Right lobe of liver (tissue), 4 donors: ENCODE measurements at regions not wholly inside any gene's neighbourhood (a gene's known extent, or its start where the extent isn't known, plus 50 kb on each side); places are given as distances from the start of the nearest gene placed in this dataset.

ENCODE experiments used
- CTCF ChIP-seq, 4 donors: fragments of 200-600 bp in 3 of 4; fragments of 450-650 bp in 1 of 4; IDR thresholded peaks; one replicate each; pipeline versions ENCODE4 v1.5.1 to v1.8.0; 2016 to 2022; ENCODE audit warnings: antibody characterized with exemption in 4 of 4, mild to moderate bottlenecking in 2 of 4
- POLR2A ChIP-seq: fragments of 450-650 bp; IDR thresholded peaks from one replicate; pipeline ENCODE4 v1.6.1; 2017; ENCODE audit warnings: antibody characterized with exemption, mild to moderate bottlenecking
- donor health status: DM: no; HTN: no; CAD: no.
- donor health status: DM: no; HTN: no; CAD: no.
- donor health status: DM: no; HTN: yes; CAD: no.

DNA sequence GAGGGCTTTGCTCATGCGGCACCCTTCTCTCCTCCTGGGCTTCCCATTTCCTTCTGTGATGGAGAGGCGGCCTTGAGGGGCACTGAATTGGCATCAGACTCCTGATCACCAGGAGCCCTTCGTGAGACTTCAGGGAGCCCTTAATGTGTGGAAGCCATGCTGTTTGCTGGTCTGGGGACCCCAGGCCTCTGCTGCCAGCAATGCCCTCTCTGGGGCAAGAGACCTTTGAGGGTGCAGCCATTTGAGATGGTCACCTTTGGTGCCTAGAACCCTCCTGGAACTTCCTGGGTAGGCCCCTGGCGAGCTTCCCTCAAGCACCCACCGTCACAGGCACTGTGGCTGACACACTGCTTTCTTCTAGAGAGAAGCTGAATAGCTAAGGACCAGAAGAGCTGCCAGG lies 338.7 kb upstream of the IRX4 start:
- TF ChIP-seq CTCF (IDR thresholded peaks at IDR 0.05) = no peak
- no peak for TF ChIP-seq POLR2A
